GM21528 (cell line): ENCODE measurements at regions not wholly inside any gene's neighbourhood (a gene's known extent, or its start where the extent isn't known, plus 50 kb on each side); places are given as distances from the start of the nearest gene placed in this dataset.
"Not testable (repeated sequence)": the region's sequence is repeated elsewhere in the genome, so short reads cannot be mapped to it uniquely, and the experiment has no call there.

Experiments used
- ATAC-seq: cut with Tn5 transposase; IDR thresholded peaks from one replicate; pipeline ENCODE4 v1.9.1; 2021; ENCODE audit warnings: mild to moderate bottlenecking, moderate library complexity; ENCODE audit not compliant: unreplicated experiment, low FRiP score

DNA sequence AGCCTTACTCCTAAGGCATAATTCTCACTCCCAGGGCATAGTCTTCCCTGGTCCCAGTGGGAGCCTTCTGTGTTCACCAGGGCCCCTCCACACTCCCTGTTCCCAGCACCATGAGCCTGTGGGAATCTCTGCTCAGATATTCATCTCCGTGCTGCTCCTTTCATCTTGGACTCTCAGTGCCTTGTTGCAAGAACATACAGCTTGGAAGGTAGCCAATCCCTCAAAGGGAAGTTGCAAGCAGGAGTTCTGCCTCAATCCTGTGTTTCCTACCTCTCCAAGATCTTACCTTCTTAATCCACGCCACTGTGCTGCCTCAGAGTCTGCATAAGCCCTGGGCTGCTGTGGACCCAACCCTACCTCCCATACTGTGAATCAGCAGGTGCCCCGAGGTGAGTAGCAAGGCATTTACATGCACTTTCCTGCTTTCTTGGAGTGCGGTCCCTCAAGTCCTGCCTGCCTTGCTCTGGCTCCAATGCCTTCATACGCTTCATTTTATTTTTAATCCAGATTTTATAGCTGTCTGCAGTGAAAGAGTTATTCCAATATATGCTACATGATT lies 413.8 kb upstream of the RAB6C start:
- no peak for ATAC-seq

DNA sequence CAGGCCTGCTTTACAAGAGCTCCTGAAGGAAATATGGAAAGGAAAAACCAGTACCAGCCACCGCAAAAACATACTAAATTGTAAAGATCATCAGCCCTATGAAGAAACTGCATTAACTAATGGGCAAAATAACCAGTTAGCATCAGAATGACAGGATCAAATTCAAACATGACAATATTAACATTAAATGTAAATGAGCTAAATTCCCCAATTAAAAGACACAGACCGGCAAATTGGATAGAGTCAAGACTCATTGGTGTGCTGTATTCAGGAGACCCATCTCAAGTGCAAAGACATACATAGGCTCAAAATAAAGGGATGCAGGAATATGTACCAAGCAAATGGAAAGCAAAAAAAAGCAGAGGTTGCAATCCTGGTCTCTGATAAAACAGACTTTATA lies 408.7 kb upstream of the RAB6C start:
- ATAC-seq: not testable (repeated sequence)

DNA sequence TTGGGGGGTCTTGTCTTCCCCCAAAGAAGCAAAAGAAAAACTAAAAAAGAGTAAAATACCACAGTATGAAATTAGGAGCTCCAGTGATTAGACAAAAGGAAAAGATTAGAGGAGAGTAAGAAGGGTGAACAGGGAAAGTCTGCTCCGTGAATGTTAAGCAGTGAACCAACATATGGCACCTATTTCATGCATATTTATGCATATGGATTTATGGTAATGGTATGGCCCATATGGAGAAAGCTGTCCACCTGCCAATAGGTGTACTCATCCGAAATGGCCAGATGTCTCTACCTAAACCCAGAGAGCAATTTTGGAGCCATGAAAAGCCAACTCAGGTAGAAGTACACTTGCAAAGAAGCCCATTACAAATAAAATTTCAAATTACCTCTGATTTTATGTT lies 404.0 kb upstream of the RAB6C start:
- no peak for ATAC-seq

DNA sequence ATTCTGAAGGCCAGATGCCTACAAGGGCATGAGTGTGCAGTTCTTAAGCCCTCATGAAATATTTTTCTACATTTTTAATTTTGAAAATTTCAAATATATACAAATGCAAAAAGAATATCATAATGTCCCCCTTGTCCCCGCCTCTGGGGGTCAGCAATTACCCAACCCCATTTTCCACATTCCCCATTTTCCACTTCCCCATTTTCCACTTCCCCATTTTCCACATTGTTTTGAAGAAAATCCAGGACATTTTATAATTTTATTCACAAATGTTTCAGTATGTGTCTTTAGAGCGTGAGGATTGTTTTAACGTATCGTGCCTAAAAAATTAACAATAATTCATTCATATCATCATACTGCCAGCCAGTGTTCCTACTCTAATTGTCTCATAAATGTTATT lies 403.6 kb upstream of the RAB6C start:
- no peak for ATAC-seq

DNA sequence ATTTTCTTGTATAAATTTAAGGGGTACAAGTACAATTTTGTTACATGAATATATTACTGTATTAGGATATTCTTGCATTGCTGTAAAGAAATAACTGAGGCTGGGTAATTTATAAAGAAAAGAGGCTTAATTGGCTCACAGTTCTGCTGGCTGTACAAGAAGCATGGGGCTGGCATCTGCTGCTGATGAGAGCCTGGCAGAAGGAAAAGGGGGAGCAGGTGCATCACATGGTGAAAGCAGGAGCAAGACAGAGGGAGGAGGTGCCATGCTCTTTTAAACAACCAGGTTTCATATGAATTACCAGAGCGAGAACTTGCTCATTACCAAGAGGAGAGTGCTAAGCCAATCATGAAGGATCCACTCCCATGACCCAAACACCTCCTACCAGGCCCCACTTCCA lies 399.5 kb upstream of the RAB6C start:
- ATAC-seq: no peak

DNA sequence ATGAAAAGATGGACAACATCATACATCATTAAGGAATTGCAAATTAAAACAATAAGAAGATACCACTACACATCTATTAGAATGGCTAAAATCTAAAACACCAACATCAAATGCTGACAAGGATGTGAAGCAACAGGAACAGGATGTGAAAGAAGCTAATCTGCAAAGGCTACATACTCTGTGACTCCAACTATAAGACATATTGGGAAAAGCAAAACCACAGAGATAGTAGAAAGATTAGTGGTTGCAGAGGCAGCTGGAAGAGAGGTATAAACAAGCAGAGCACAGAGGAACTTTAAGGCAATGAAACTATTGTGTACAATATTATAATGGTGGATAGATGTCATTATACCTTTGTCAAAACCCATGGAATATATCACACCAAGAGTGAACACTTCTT lies 393.7 kb upstream of the RAB6C start:
- ATAC-seq: no peak

DNA sequence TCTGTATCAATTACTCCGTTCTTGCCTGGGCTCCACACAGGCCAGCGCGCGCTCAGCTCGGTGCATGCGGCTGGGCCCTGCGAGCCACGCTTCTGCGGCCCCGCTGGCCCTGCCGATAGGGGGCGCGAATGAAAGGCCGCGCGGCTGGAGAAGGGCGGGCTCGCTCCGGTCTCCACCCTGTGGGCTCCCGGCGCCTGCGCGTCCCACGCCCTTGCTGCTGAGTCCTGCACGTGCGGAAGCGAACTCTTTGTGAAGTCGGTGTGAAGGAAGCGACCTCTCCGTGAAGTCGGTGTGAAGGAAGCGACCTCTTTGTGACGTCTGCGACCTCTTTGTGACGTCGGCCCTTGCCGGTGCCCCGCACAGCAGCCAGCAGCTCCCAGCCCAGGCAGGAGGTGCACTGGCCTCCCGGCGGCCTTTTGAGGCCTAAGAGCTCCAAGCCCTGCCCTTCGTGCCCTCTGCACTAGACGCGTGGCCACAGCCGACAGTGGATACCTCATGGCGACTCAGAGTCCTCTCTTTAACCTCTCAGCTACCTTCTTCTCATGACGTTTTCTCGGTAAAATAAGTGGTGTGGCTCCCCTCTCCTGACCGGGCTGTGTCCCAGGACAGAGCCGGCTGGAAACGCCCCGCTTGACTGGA lies 391.9 kb upstream of the RAB6C start:
- no peak for ATAC-seq

DNA sequence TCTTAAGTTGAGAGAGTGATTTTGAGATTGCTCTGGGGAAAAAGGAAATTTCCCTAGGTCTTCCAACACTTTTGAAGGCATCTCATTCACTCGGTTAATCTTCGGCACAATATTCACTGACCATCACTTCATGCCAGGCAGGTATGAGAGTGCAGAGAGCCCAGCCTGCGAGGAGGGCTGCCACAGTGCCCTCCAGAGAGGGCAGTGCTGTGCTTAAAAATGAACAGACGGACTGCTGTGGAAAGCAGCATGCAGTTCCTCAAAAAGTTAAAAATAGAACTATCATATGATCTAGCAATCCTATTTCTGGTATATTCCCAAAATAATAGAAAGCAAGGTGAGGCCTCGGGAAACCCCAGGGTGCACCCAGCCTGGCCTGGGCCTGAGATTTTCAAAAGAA lies 374.9 kb upstream of the RAB6C start:
- no peak for ATAC-seq

DNA sequence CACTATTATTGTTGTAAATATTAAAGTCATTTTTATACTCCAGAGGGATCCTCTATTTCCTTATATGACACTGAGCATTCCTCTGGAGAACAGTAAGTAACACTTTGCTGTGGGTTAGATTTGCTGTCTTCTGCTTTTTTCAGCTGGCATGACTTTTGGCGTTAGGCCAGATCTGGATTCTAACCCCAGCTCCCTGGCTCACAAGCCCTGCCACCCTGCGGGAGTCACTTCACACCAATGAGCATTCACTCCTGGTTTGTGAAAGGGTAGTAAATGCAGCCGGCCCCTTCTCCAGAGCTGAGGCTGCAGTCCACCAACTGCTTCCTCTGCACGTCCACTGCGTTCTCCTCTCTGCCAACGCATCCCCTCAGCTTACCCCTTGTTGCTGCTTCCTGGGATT lies 373.8 kb upstream of the RAB6C start:
- ATAC-seq: no peak

DNA sequence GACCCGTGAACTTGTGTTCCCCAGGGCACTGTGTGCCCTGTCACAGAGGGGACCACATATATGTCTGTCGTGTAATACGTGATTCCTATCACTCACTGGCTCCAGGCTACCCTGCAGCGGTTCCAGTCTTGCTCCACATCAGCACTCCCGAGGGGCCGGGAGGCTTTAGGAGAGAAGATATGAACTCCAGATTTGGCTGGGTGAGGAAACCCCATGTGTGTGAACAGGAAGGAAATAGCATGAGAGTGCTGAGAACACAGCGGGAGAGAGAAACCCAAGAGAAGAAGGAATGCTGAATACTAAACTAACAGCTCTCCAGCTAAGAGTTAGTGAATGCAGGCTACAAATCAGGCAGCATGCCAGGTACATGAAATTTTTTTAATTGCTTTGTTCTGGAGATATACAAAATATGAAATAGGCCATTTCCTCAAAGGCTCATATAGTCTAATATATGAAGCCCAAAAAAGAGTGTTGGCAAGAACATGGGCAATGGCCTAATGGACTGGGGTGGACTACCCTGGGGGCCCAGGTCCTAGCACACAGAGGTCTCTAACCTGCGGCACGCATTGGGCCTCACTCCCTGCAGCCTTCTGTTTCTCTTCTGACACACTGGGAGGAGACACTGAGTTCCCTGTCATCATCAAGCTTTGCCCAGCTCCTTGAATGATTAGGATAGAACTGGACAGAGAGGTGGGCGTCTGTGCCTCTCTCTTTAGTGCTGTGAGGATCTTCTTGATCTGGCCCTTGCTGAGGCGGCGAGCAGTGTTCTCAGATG lies 372.8 kb upstream of the RAB6C start:
- ATAC-seq: no peak

DNA sequence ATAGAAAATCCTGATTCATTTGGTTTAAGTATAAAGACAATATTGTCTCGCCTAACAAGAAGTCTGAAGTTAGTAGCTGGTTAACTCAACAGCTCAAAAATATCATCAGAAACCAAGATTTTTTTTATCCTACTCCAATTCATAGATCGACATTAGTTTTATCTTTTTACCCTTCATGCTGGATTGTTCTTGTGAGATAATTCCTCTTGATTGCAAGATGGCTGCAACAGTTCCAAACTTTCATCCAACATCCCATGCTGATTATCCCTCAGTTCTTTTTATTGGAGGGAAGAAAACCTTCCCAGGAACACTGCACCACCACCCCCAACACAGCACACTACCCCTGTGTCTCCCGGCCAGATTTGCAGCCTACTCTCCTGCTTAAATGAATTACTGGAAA lies 370.2 kb upstream of the RAB6C start:
- no peak for ATAC-seq

DNA sequence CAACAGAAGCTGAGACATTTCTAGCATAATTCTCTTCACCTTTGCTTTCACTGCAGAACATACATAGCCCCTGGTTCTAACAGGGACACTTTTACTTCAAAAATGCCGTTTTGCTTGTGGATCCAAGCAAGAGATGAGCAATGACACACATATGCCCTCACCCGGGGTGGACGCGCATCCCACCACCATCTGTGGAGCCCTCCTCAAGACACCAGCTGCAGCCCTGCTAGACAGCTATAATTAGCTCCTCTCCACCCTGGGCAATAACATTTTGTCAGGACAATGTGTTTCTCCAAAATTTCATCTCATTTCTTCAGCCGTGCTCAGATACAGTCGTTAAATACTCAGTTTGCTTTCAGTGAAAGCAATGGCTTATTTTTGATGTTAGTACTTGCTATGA lies 368.7 kb upstream of the RAB6C start:
- no peak for ATAC-seq

DNA sequence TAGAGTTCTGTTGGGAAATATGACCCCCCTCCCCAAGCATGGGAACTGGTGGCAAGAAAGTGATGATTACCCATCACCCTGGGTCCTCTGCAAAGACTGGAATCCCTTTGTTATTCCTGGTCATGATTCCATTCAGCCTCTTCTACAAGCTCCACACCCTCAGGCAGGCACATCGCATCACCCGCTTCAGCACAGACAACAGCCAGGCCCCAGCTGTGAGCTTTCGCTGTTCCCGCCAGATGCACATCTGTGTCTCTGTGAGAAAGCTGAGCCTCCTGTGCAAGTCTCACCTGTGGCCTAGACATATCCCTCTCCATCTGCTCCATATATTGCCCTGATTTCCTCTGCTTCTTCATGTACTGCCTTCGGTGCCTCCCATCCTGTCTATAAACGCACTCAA lies 368.0 kb upstream of the RAB6C start:
- no peak for ATAC-seq

DNA sequence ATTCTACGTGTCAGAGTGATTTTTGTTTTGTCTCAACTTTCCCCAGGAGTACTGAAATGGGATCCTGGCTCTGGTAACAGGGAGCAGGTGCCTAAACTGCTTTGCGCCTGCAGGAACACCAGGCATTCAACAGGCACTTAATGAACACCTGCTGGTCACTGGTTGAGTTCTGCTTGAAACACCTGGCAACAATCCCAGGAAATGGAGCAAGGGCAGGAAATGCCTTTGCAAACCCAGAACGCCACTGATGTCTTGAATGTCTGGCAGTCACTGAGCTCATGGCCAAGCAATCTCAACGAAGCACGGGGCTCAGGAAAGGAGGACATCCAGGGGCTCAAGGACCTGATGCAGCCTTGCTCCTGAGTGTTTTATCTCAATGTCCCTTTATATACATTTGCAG lies 360.0 kb upstream of the RAB6C start:
- no peak for ATAC-seq

DNA sequence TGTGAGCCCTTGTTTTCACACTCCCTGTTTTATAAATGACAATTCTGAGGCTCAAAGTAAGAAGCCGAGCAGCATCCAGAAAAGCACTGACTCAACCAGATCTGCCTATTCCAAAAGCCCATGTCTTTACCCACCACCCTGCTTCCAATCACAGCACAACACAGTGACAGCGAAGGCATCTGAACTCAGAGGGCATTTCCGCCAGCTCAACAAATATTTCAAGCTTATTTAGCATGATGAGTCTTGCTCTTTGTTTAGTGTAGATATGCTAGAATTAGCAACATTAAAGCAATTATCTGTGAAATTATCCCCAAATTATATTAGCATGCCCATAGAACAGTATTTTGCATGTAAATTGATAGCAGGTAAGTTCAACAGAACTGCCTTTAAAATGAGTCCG lies 359.1 kb upstream of the RAB6C start:
- no peak for ATAC-seq

DNA sequence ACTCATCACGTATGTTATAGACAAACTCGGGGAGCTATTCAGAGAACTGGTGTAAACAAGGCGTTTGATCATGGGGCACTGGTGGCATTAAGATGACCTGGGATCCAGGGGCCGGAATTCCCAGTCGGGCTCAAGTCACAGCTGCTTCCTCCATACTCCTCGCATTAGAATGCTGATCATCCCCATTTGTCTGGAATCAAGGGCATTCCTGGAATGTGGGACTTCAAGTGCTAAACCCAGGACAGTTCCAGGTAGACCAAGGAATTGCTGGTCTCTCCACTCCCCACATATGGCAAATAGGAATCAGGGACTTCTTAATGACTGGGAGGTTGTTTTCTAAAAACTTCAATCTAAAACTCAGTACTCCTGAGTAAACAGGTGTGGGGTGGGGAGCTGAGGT lies 355.7 kb upstream of the RAB6C start:
- no peak for ATAC-seq

DNA sequence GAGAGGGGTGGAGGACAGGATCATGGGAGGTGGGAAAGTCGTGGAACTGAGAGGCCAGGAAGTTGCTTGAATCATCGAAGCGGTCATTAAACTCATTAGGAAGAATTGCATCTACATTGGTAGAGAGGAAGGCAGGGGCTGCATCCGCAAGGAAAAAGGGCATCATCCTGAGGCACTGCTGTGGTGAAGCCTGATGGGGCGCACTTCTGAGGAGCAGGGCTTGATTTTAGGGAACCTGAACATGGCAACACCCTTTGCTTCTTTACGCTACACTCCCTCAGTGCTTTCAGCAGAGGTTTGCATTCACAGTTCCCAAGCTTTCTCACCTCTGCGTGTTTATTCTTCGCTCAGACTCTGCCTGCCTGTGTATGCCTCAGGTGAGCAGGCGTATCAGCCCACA lies 352.0 kb upstream of the RAB6C start:
- ATAC-seq: no peak

DNA sequence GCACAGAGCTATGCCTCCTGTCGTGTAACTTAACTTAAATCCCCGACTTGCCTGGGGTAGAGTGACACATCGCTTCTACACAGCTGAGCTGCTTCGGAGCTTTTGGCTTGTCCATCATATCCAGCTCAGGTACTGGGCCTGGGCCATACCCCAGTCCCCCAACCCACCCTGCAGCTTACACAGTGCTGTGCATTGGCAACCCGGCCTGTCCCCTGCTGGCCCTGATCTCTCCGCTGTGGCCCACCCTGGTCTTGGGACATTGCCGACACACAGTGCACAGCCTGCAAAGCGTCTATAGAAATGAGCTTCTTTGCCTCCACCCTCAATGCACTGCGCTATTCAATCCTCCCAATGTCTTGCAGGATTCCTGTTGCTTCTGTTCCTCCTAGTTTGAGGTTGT lies 342.8 kb upstream of the RAB6C start:
- no peak for ATAC-seq

DNA sequence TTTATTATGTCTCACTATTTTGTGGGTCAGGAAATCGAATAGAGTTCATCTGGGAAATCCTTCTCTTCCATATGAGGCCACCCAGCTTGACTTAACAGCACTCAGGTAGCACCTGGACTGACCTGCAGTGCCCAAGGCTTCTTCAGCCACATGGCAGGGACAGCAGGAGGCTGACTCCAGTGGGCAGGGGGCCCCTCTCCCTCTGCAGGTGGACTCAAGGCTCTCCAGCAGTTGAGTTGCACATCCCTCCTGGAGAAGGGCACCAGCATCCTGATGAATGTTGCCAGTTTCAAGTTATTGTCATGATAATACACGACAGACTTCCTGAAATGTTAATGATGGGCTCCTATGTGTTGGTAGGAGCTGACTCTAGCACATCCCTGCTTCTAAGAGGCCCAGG lies 338.1 kb upstream of the RAB6C start:
- no peak for ATAC-seq

DNA sequence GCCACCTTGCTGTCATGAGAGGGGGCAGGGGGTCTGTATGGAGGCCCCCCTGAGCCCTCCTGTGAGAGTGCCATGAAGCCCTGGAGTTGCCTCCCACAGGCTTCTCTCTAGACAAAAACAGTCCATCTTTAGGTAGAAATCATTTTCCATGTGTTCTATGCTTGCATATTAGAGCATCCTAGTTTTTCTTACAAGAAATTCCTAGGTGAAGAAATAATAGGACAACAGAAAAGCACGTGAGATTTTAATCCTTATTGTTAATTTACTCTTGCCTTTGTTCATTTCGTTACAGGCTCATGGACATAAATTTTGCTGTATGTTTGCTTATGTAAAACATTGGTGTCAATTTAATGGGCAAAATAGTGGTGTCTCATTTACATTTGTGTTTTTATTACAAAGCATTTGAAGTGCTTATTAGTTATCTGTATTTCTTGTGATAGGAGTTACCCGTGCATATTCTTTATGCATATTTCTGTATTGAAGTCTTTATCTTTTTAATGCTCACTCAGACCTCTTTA lies 336.9 kb upstream of the RAB6C start:
- no peak for ATAC-seq

DNA sequence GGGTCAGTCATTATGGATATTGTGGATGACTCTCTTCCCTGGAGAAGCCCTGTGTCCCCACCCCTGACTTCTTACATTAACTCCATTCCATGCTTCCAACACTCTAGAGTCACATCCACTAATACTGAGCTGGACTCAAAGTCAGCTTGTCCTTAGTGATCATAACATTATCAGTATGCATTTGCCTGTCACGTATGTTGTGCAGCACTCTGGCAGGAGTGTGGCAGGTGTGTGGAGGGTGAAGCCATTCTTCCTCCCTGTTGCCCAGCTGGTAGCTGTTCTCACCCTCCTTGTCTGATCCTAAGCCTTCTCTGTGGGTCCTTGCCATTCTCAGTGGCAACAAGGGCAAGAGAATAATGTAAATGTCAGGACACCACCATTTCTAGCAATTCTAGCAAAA lies 334.1 kb upstream of the RAB6C start:
- no peak for ATAC-seq

DNA sequence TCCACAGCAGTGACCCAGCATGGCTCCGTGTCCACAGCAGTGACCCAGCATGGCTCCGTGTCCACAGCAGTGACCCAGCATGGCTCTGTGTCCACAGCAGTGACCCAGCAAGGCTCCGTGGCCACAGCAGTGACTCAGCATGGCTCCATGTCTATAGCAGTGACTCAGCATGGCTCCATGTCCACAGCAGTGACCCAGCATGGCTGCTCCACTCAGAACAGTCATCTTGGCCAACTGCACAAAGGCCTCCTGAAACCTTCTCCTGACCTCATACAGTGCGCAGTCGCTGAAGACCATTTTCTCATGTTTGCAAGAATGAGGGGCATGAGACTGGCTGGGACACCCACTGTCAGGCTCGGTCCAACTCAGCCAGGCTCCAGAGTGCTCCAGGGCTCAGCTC lies 333.4 kb upstream of the RAB6C start:
- ATAC-seq: no peak
